ENCODE measurements at regions not wholly inside any gene's neighbourhood (a gene's known extent, or its start where the extent isn't known, plus 50 kb on each side); places are given as distances from the start of the nearest gene placed in this dataset.
"Not testable (repeated sequence)": the region's sequence is repeated elsewhere in the genome, so short reads cannot be mapped to it uniquely, and the experiment has no call there.

- DNase-seq (ENCODE audit: low spot score), result no peak
Observed at GRCh38 chr9:28999057-28999456, 1425.8 kb upstream of the C9orf72 start.

GRCh38 chr9:28999806-29000205 is 1426.5 kb upstream of the C9orf72 start:
- DNase-seq (ENCODE audit: low spot score), result no peak

DNA sequence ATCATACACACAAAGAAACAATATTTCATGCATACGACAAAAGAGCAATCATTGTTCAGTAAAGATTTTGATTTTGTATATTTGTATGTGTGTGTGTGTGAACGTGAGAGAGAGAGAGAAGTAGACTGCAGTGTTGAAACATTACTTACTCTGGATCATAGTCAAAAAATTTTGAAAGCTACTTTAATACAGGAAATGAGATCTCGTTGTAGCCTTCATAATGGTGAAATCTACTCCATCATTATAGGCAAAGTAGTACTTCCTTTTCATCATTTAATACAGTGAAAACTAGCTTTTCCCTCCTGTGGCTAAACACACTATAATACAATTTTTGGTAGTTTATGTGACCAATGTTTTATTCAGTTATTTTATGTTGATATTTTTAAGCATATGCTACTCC is 1427.7 kb upstream of the C9orf72 start:
- DNase-seq (ENCODE audit: low spot score), result no peak

GRCh38 chr9:29004988-29005387 is 1431.7 kb upstream of the C9orf72 start:
- no peak for DNase-seq (ENCODE audit: low spot score)

GRCh38 chr9:29006628-29007027 is 1433.3 kb upstream of the C9orf72 start:
- DNase-seq (ENCODE audit: low spot score), result no peak

- DNase-seq (ENCODE audit: low spot score), result no peak
Observed at GRCh38 chr9:29012911-29013310, 1439.6 kb upstream of the C9orf72 start.

DNA sequence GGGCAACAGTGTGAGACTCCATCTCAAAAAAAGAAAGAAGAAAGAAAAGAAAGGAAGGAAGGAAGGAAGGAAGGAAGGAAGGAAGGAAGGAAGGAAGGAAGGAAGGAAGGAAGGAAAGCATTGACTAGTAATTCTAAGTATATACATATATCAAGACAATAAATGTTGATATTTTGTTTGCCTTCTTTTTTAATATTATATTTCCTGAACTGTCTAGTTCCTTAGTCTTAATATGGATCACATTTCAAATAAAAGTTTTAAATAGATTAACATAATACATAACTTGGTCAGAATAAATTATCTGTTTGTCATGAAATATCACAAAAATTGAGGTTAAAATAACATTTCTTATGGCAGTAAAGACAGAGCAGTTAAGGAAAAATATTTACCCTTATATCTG is 1448.4 kb upstream of the C9orf72 start:
- DNase-seq (ENCODE audit: low spot score), result no peak

- no peak for DNase-seq (ENCODE audit: low spot score)
Observed at GRCh38 chr9:29038332-29038731, 1465.1 kb upstream of the C9orf72 start.

- DNase-seq (ENCODE audit: low spot score), result no peak
Observed at GRCh38 chr9:29039258-29039657, 1466.0 kb upstream of the C9orf72 start.

DNA sequence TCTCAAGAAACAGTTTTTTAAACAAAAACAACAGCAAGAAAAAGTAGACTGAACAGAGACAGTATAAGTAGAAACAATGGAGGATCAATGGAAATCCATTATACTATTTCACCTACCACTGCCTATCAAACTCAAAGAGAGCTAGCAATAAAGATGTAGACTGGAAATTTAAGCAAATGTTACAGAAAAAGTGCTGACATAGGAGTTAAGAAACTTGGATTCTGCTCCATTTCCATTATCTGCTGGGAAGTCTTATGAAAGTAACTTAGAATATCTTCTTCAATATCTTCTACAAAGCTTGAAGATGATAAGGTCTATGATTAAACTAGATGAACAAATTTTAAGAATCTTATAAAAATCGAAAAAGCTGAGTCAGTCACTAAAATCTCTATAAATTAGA is 1469.8 kb upstream of the C9orf72 start:
- DNase-seq (ENCODE audit: low spot score), result no peak

- DNase-seq (ENCODE audit: low spot score), result no peak
Observed at GRCh38 chr9:29044959-29045358, 1471.7 kb upstream of the C9orf72 start.

GRCh38 chr9:29060041-29060440 is 1486.8 kb upstream of the C9orf72 start:
- no peak for DNase-seq (ENCODE audit: low spot score)

DNA sequence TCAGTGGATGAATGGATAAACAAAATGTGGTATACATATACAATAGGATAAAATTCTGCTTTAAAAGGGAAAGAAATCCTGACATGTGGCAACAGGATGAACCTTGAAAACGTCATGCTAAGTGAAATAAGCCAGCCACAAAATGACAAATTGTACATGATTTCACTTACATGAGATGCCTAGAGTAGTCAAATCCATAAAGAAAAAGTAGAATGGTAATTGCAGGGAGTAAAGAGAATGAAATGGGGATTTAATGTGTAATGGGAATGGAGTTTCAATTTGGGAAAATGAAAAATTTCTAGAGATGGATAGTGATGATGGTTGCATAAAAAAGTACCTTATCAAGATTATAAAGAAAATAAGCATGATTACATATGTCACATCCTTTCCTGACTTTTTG is 1489.2 kb upstream of the C9orf72 start:
- no peak for DNase-seq (ENCODE audit: low spot score)

DNA sequence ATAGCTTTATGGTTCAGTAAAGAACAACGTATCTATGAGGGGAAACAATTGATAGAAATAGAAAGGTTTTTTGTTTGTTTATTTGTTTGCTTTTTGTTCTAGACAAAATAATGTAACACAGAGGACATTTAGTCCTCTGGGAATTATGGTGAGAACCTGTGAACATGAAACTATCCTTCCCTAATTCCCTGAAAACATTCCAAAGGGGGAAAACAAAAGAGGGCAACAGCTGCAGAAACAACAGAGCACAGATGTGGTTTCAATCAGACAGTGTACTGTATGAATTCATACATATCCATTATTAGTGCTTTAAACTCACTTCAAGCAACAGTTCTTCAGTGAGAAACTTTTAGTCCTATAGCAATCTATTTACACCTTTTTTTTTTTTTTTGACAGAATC is 1489.8 kb upstream of the C9orf72 start:
- DNase-seq (ENCODE audit: low spot score), result no peak

- DNase-seq (ENCODE audit: low spot score), result no peak
Observed at GRCh38 chr9:29066141-29066640, 1492.9 kb upstream of the C9orf72 start.

- no peak for DNase-seq (ENCODE audit: low spot score)
Observed at GRCh38 chr9:29068461-29068860, 1495.2 kb upstream of the C9orf72 start.

DNA sequence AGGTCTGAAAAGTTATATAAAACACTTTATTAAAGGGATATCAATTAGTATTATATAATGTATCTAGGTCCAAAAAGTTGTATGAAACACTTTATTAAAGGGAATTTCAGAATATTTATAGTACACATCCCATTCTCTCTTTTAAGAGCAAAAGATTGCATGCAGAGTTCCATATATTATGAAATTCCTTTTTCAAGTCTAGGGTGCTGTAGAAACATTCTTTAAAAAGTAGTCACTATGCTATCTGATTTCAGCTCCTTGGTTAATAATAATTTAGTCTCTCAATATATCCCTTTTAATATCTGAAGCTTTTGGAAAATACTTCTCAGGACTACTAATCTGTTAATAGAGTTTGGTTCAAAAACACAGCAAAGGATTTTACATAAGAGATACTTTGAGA is 1496.1 kb upstream of the C9orf72 start:
- no peak for DNase-seq (ENCODE audit: low spot score)

DNA sequence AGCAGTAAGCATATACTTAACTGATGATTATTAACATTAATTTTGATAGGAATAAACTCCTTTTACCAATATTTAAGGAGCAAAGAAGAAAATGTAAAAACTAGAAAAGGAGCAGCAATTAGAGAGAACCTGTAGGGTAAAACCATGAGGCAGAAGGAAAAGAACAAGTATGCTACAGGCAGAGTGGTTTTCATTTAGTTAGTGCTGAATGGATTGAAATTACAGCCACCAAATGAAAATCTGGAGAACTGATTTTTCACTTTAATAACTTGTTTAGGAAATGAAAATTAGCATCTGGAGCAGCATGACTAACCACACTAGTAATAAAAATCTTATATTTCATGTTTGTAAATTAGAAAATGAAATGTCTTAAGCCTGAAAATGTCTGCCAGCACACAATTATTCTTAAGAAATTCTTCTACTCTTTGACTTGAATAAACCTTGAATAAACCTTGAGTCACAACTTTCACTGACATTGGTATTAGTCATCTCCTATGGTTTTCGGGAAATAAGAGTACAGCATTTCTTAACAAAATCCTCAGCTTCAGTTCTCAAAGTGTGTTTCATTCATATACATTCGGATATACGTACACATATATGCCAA is 1504.9 kb upstream of the C9orf72 start:
- no peak for DNase-seq (ENCODE audit: low spot score)

DNA sequence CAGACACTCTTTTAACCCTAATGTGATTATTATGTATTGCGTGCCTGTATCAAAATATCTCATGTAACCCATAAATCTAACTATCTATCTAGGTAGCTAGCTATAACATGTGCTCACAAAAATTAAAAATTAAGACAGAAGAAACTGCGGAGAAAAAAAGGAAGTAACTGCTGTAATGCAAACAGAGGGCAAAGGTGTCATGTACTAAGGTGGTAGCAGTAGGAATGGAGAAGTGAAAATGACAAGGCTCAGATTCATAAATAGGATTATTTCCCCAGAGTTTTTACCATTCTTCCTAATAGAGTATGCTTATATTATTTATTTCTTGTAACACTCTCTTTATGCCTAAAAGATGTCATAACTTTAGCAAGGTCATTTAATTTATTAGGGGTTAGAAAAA is 1527.5 kb upstream of the C9orf72 start:
- no peak for DNase-seq (ENCODE audit: low spot score)

GRCh38 chr9:29104166-29104565 is 1530.9 kb upstream of the C9orf72 start:
- DNase-seq (ENCODE audit: low spot score), result not testable (repeated sequence)

- no peak for DNase-seq (ENCODE audit: low spot score)
Observed at GRCh38 chr9:29118555-29118954, 1545.3 kb upstream of the C9orf72 start.

GRCh38 chr9:29126783-29127182 is 1553.5 kb upstream of the C9orf72 start:
- no peak for DNase-seq (ENCODE audit: low spot score)

- DNase-seq (ENCODE audit: low spot score), result no peak
Observed at GRCh38 chr9:29129763-29130162, 1556.5 kb upstream of the C9orf72 start.

- DNase-seq (ENCODE audit: low spot score), result no peak
Observed at GRCh38 chr9:29144476-29144875, 1571.2 kb upstream of the C9orf72 start.

DNA sequence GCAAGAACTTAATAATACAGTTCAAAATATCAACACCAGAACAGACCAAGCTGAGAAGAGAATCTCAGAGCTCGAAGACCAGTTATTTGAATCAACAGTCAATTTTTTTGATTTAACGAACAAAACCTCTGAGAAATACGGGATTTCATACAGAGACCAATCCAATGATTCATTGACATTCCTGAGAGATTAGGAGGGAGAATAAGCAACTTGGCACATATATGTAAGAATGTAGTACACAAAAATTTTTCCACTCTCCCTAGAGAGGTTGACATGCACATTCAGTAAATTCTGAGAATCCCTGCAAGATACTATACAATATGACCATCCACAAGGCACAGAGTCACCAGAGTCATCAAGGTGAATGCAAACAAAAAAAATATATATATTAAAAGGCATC is 1577.3 kb upstream of the C9orf72 start:
- DNase-seq (ENCODE audit: low spot score), result no peak

Data from kidney capillary endothelial cell (primary cell).